NCI-H526 treated with DMSO at 0.1 percent for 48 hours (cell line): ENCODE measurements at regions not wholly inside any gene's neighbourhood (a gene's known extent, or its start where the extent isn't known, plus 50 kb on each side); places are given as distances from the start of the nearest gene placed in this dataset.

ENCODE experiments used
- DNase-seq: peaks from one replicate; lab custom pipeline; 2025; lab: John Stamatoyannopoulos, UW

DNA sequence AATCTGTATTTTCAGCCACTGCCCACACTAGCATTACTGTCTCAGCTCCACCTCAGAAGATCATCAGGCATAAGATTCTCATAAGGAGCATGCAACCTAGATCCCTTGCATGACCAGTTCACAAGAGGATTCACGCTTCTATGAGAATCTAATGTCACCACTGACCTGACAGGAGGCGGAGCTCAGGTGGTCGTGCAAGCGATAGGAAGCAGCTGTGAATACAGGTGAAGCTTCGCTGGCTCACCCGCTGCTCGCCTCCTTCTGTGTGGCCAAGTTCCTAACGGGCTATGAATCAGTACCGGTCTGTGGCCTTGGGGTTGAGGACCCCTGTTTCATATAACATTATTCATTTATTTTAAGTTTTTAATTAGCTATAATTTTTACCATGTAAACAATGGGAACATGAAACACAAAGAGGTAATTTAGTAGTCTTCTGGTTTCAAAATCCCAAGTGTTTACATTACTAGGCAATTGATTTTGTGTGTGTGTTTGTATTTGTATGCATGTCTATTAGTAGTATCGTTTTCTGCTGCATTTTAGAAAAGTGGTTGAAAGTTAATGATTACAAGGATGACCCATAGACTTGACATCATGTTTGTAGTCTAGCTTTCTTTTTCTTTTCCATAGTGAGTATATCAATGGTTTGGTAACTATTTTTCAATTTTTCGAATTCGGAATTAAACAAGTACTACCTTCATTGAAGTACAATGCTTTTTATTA is 159.4 kb downstream of the TENT4A start:
- DNase-seq = no peak

DNA sequence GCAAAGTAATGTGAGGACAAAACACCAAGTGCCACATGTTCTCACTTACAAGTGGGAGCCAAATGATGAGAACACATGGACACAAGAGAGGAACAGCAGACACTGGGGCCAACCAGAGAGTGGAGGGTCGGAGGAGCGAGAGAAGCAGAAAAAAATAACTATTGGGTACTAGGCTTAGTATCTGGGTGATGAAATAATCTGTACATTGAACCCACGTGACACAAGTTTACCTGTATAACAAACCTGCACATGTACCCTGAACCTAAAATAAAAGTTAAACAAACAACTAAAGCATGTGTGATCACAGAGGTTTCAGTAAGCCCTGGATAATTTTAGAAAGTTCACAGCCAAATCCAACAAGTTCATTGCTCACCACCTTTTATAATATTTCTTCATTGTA is 160.1 kb downstream of the TENT4A start:
- no peak for DNase-seq

DNA sequence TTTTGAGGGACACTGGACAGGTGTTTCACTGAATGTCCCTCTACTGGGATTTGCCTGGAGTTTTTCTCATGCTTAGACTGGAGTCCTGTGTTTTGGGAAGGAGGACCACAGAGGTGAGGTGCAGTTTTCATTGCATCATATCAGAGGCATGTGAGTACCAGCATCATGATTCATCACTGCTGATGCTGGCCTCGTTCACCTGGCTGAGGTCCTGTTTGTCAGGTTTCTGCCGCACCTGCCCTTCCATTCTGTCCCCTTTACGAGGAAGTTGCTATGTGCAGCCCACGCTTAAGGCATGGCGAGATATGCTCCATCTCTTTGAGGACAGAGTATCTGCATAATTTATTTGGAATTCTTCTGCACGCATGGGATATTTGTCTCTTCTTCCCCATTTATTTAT is 162.1 kb downstream of the TENT4A start:
- peak; percentile 8 for DNase-seq

DNA sequence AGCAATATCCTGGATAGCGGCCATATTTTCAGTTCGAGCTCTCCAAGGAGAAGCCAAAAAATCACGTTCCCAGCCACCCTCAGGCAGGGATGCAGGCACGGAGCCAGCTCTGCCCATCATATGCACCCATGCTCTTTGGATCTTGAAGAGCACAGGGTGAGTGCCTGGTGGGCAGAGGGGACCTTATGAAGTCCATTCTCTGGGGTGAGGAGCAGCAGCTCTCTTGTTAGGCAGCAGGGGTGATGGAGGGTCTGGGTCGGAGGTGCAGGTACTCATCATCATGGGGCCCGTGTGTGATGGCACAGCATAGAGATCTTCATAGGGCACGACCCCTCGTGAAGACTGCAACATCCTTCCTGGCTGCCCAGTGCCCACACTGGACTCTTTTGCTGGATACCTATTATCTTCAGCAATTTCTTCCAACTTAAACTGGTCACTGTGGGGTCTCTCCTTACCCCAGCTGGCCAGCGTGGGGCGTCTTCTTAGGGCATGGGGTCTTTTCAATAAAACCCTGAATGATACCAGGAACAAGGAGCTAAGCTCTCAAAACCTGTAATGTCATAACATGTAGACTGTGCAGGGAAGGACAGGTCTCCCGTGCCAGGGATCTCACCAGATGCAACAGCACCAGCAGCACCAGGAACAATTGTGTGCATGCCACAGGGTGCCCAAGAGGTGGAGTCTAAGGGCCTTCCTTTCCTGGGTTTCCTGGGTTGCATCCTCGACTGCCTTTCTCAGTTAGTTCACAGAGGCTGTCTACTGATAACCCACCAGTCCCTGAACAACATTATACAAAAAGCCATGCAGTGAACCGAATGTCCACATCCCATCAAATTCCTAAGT is 165.0 kb downstream of the TENT4A start:
- no peak for DNase-seq

DNA sequence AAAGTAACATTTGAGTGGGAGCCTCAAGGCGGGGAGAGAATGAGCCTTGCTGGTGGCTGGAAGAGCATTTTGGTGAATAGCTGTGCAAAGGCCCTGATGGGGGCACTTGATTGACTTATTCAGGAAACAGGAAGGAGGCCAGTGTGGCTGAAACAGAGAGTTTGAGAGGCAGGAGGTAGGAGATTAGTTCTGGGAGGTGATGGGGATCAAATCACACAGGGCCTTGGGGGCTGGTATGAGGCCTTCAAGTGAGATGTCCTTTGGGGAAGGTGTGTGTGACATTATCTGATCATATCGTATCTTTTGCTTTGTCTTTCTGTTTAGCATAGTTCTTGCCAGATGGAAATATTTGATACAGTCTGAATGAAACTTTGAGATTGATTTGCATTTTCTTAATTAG is 172.3 kb downstream of the TENT4A start:
- no peak for DNase-seq

DNA sequence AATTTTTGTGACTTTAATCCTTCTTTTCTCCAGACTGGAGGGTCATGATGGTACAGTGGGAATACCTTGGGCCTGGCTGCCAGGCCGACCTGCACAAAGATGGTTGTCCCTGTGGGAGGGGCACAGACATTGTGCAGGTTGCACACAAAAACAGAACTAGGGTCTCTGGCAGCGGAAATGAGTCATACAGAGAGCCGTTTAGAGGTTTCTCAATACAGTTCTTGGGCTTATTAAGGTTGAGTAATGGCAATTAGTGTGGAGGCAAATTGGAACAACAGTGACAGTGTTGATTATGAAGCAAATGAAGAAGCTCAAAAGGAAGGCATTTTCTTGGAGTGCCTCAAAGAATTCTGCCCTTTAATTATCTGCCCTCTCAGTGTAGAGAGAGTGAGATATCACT is 173.6 kb downstream of the TENT4A start:
- DNase-seq = no peak

DNA sequence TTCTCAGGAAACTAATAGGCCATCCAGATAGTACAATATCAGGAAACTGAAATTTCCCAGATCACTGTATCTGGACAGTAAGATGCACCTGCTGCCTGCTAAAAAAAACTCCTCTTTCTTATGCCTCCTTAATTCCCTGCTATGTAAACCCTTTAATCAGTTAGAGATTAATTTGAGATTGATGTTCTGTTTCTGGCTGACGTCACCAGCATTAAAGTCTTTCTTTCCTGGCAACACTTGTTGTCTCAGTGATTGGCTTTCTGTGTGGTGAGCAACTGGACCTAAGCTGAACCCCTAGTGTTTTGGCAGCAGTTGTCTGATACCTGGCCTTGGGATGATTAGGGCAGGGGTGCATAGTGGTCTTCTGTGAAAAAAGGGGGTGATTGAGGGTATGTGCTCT is 175.8 kb downstream of the TENT4A start:
- no peak for DNase-seq

DNA sequence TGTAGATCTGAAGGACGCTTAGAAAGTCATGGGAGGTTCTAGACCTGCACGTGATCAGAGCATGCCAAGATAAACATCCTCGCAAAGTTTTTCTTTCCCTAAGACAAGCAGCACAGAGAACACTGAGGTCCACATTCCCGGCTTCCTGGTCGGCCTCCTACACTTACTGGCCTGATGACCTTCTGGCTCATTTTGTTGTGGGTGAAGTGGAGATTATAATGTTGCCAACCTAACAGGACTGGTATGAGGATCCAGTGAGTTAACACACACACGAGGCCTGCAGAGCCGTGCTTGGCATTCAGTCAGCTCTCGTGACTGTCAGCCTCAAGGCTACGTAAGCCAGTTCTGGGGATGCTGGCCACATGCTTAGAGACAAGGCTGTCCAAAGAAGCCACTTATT is 186.0 kb downstream of the TENT4A start:
- DNase-seq = no peak

DNA sequence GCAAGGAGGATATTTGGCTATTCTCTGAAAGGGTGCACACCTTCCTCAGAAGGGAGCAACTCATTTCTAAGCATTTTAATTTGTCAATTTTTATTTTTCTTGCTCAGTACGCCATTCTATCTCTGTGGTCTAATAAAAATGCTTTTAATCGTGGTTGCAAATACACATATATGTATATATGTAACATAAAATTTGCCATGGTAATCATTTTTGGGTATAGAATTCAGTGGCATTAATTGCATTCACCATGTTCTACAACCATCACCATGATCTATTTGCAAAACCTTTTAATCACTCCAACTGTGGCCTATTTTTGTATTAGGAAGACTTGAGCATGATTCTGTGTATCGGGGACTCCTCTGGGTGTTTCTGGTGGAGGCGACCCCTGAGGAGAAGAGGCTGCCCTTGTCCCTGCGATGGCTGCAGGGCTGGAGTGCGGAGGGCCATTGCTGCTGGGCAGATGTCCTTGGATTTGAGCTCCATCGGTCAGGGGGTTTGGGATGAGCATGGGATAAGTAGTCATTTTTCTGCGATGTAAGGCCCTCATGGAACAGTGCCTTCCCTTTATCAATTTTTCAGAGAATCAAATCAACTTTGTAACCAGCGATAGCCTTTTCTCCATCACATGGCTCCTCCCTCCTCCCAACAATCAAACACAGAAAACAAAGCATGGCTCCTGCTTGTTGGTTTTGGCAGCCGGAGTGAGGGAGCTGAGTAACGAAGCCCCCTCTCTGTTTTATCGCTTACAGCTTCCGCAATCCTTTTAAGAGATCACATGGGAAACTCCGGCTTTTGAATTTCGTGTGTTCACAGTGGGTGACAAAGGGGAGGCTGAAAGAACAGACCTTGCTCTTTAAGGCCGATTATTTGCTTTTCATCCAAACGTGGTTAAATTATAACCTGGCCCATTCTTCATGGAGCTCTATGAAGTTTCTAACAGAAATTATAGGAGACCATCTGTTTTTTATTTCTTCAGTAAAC is 187.3 kb downstream of the TENT4A start:
- DNase-seq = peak; percentile 13

DNA sequence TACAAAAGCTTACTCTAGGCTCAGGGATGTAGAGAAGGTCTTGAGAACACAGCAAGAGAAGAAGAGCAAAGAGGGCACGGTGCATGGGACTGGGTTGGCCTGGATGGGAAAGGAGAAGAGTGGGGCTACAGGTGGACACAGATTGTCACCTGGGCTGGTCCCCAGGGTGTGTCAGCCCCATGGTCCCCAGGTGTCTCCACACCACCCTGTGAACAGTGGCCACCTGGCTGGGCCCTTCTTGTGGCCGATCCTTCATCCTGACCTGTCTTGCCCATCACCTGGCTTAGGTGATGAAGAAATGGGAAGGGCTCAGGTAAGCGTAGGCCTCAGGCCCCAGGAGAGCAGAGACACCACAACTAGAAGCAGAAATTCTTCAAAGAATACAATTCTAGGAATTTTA is 188.9 kb downstream of the TENT4A start:
- no peak for DNase-seq

DNA sequence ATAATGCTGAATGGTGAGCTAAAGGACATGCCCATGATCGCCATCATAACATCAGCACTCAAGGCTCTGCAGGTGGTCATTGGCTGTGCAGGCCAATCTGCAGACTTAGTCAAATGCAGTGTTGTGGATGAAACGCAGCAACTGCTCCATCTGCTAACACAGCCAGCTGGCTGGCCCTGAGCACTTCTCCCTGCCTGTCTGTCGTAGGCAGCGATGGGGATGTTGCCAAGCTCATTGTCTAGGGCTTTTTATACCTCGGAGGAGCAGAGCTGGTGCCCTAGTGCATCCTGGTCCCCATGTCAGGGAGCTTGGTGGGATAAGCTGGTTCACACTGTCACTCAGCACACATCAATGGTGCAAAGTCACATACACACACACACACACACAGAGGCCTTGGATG is 189.4 kb downstream of the TENT4A start:
- no peak for DNase-seq

DNA sequence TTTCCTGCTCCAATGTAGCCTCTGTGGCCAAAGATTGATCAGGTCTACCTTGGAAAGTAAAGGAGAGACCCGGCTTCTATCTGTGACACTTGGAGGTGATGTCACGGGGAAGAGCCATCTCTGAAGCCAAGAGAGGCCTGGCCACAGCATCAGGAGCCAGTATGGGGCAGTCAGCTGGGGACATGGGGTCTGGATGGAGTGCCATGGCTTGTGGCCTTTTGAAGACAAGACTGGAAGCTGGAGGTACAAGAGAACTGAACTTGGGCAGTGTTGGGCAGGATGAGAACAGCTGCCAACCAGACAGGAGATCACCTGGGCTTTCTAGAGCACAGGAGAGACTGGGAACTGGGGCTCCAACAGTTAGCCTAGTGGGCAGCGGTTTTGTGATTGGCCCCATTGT is 190.7 kb downstream of the TENT4A start:
- DNase-seq = no peak

DNA sequence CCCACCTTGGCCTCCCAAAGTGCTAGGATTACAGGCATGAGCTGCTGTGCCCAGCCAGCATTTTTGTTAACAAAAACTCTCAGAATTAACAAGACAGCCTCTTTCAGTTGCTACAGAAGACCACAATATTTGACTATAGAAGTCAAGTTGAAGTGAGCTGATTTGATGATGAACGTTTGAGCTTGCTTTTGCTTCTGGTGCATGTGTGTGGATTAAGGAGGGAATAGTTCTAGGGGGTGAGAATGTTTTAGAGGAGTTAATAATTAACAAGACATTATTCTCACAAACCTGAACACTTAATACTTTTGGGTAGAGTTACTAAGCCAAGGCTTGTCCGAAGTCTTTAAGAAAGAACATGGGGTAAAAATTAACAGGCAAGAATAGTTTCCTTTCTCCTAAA is 191.6 kb downstream of the TENT4A start:
- DNase-seq = peak; percentile 15

DNA sequence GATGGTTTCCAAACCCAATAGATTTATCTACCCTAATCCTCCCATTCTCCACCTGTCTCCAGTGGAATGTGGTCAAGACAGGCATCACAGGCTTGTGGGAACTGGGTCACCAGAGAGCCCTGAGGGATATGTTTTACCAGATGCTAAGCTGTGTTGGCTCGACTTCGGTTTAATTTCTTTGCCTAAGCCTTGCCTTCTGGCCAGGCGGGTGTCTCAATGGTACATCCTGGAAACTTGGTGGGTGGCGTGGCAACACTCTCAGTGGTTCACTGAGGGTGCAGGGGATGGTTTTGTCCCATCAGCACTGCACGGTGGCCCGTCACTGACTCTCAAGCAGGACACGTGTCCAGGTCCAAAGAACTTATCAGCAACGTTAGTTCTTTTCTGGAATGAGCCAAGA is 192.2 kb downstream of the TENT4A start:
- no peak for DNase-seq

DNA sequence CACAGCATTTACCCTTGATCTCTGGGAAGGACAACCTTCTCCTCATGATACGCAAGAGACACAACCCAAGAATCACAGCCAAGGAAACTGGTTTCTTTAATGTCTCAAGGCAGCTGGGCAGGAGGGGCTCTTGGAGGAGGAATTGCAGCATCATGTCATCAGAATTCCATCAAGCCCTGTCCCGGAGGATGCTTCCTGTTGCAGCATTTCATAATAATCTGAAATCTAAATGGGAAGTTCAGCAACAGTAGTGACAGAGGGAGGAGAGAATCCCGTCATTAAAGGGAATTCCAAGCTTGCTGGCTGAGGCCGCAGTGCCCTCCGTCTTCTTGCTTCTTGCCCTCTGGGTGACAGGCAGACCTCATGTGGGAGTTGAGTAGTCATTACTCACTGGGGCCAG is 192.7 kb downstream of the TENT4A start:
- no peak for DNase-seq

DNA sequence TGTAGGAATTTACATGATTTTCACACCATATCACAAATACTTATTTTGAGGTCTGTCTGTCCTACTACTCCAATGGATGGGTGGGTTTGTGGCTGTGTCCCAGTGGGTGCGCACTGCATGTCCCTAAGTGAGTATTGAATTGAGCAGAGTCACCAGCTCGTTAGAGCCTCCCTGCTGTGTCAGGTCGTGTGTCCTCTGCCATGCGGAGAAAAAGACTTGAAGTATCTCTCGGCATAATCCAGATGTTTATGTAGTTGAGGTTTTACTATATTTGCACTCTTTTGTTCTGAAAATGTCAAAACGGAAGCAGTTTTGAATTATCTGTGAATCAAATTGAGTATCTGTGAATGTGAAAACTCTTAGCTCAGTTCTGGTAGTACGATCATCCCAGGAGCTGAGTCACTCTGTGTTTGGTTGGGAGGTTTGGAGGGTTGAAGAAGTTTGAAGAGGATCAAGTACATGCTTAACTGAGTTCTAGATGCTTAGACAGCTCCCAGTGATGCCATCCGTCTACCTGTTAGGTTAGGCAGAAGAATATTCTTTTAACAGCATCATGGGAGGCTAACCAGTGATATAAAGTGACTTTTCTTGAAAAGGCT is 194.2 kb downstream of the TENT4A start:
- DNase-seq = no peak

DNA sequence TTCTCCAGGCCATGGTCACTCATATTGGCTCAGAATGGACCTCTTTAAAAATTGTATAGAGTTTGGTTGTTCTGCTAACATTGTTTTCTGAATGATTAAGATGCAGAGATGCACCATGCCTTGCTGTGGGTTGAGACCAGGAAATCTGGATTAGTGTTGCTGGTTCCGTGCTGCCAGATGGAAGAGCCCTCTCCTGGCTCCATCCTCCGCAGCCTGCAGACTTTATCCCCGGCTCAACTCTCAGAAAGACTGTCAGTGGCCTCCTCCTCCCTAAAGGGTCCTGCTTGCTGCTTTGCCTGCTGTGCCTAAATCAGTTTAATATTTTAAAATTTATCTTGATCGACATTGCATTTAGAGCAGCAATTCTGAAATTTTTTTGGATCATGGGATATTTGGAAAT is 196.7 kb downstream of the TENT4A start:
- no peak for DNase-seq

DNA sequence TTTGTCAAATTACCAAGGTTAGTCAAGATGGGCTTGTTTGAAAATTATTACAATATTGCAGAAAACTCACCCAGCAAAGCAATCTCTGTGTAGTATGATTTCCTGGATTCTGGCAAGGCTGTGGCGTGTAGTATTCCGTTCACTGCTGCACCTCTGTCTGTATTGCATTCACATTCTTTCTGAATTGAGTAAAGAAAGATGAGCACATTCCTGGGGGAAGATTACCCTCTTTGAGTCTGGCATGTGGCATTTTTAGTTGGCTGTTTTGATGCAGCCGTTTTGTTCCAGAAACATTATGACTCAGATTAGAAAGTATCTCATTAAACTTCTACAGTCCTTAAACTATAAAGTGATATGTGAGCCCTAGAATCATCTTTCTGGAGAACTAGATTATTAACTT is 197.7 kb downstream of the TENT4A start:
- DNase-seq = no peak

DNA sequence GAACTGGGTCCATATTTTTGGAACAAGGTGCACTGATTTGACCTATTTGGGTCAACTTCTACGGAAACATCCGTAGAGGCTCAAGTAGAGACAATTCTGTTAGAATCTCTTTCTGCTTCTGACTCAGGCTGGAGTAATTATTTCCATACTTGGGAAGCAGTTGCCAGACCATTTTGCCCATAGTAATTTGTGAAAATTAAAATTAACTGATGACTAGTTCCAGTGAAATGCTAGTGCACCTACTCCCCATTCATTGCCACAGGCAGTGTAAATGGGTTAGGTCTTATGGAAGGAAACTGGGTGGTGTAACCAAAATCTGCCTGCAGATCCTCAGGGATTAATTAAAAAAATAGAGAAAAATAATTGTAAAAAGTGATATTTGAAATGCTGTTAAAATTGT is 201.1 kb downstream of the TENT4A start:
- no peak for DNase-seq

DNA sequence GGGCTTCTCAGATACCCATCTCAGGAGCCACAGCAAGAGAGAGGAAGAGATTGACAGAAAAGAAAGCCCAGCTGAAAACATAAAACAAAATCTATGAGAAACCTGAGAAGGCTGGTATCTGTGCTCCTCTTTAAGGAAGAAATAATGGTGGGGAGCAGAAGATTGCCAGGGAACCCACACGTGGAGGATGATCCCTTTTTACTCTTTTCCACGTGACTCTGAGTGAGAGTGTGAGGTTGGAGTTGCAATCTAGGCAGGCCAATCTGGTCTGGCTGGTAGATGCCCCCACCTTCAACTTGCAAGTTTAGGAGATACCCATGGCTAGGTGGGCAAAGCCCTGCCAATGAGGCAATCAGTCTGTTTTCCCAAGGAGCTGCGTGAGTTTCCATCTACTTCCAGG is 202.3 kb downstream of the TENT4A start:
- DNase-seq = no peak

DNA sequence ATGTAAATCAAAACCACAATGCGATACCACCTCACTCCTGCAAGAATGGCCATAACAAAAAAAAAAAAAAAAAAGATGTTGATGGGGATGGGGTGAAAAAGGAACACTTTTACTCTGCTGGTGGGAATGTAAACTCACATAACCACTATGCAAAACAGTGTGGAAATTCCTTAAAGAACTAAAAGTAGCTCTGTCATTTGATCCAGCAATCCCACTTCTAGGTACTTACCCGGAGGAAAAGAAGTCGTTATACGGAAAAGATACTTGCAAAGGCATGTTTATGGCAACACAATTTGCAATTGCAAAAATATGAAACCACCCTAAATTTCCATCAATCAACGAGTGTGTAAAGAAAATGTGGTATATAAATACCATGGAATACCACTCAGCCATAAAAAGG is 205.0 kb downstream of the TENT4A start:
- peak; percentile 23 for DNase-seq

DNA sequence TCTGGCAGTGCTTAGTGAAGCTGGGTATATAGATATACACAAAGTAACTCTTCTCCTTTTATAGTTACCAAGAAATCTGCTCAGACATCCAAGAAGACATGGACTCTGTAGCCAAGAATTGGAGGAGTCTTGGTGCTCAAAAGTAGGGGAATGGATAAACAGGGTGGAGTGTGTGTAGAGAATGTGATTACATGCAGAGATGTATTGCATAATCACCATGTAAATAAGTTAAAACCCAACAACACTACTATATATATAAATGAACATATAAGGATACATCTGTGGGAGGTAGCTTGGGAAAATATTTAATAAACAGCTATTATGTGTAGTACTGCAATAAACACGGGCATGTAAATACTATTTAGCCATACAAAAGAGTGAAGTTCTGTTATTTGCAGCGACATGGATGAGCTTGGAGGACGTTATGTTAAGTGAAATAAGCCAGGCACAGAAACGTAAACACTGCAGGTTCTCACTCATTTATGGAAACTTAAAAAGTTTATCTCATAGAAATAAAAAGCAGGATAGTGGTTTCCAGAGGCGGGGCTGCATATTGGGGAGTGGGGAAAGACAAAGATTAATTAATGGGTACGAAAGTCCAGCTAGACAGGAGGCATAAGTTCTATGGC is 207.5 kb downstream of the TENT4A start:
- DNase-seq = no peak
